ENCODE measurements at regions not wholly inside any gene's neighbourhood (a gene's known extent, or its start where the extent isn't known, plus 50 kb on each side); places are given as distances from the start of the nearest gene placed in this dataset.
A peak's percentile ranks its signal among the peaks of the same experiment; 100 is the strongest.

DNA sequence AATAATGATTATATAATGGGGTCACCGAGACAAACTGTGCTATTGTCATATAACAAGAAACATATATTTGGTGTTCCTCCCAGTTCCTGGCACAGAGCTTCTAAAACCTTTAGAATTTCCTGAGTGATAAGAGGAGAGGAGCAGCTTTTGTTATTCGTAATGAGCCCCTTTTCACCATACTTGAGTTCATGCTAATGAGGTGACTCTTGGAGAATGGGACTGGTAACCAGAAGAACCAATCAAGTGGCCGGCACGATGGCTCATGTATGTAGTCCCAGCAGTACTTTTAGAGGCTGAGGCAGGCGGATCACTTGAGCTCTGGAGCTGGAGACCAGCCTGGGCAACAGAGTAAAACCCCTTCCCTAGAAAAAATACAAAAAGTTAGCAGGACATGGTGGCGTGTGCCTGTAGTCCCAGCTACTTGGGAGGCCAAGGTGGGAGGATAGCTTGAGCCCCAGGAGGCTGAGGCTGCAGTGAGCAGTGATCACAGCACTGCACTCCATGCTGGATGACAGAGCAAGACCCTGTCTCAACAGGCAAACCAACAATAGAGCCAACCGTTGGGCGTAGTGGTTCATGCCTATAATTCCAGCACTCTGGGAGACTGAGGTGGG is 62.7 kb upstream of the FTH1 start:
- no peak for DNase-seq (ENCODE audit: low read depth, low spot score)

DNA sequence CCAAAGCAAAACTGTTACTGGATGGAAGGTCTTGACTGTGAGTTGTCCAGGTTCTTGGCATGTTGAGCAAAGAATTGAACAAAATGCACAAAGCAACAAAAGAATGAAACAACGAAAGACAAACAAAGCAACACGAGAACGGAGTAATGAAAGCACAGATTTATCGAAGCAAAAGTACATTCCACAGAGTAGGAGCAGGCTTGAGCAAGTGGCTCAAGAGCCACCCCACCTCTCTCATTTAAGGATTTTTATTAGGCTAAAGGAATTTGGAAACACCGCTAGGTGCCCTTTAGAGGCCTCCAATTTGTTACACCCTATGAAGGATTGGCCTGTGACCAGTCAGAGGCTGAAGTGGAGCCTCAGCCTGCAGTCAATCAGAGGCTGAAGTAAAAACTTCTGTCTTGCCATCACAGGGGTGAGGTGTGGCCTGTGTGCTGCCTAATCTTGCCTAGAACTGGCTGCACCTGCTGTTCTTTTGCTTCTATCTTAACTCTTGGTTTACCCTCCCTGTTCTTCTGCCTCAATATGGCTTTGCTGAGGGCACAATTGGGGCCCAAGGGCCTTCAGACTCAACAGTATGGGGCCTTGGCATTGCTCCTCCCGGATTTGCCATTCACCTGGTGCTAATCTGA is 59.4 kb upstream of the FTH1 start:
- no peak for DNase-seq (ENCODE audit: low read depth, low spot score)

DNA sequence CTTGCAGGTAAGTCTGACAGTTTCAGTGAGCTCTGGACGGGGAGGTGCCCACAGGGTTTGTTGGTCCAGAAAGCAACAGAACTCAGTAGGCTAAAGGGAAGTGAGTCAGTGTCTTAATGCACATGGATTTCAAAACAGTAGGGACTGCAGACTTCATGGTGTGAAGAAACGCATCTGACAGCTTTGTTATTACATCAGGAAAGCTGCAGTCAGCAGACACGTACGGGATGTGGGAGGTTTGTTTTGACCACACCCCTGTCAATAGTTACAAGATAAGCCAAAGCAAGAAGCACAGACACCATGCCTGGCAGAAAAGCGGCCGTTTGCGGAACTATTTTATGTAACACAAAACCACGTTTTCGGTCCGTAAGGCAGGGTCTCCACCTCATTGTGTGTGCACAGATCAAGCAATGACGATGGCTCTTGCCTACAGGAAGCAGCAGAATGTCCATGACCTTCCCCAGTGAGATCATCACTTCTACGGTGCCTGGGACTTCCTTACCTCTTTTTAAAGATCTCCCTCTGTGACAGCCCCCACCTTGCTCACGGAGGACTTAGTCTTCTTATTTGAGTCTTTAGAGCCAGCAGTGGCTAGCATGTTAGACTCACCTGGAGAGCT is 58.2 kb upstream of the FTH1 start:
- peak; percentile 59 for DNase-seq (ENCODE audit: low read depth, low spot score)

DNA sequence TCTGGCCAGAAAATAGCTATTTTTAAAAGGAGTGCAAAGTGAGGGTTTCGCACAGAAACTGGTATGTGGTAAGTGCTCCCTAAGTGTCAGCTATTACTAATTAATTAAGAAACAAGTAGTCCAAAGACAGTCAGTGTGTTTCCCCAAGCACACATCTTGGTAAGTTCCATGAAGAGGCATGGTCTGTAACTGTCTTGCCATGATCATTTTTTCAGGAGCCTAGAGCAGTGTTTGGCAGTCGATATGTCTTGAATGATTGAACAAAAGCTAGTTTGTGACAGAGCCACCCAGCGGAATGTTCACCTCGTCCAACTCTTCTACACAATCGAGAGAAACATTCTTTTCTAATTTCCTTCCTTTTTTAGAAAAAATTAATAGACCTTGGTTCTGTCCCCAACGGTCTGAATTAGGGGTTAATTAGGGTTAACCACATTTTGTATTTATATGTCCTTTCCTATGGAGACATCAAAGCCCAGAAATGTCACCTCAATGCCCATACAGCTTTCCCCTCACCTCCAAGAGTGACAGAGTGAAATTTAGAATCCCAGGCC is 57.6 kb upstream of the FTH1 start:
- no peak for DNase-seq (ENCODE audit: low read depth, low spot score)

DNA sequence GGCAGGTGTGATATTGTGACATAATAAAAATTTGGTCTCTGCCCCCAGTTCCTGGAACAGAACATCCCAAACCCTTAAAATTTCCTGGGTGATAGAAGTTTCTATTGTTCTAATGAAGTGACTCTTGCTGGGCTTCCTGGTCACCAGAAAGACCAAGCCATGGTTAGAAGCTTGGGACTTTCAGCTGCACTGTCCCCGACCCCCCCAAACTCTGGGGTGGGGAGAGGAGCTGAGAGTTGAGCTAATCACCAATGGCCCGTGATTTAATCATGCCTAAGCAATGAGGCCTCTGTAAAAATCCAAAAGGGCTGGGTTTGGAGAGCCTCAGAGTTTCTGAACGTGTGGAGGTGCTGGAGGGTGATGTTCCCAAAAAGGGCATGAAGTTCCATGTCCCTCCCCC is 54.8 kb upstream of the FTH1 start:
- DNase-seq (ENCODE audit: low read depth, low spot score) = no peak

DNA sequence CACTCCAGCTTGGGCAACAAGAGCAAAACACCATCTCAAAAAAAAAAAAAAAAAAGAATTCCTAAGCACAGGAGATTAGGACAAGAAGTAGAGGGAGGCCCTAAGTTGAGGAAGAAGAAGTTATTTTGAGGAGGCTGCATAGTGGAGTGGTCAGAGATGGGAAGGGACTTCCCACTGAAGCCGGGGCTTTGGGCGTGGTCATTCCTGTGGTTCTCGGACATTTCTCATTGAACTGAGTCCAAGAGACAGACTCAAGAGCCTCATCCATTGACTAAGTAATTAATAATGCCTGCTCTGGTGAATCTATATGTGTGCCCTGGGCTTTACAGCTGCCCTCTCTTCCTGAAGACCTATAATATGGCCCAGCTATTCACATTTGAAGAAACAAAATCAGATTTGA is 53.2 kb upstream of the FTH1 start:
- DNase-seq (ENCODE audit: low read depth, low spot score) = no peak

DNA sequence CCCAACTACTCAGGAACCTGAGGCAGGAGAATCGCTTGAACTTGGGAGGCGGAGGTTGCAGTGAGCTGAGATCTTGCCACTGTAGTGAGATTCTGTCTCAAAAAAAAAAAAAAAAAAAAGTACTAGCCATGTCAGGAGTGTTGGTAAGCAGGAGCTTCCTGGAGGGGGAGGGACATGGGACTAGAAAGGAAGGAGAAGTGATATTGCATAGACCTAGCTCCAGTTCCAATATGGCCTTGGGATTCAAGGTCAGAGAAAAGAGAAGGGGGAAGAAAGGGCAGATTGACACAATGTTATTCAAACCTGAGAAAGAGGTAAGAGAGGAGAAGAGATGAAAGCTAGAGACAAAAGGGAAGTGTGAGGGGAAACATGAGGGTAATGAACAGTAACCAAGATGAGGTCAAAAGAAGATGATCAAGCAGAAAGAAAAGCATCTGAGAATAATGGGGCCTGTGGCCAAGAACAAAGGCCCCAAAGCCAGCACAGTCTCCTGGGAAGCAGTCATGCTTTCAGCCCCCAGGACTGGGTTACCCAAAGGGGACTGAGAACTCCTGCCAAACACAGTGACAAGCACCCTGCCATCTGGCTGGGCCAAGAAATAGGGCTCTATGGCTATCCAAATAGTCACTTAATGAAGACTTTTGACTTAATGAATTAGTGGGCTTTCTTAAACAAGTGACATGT is 51.7 kb upstream of the FTH1 start:
- DNase-seq (ENCODE audit: low read depth, low spot score) = no peak

DNA sequence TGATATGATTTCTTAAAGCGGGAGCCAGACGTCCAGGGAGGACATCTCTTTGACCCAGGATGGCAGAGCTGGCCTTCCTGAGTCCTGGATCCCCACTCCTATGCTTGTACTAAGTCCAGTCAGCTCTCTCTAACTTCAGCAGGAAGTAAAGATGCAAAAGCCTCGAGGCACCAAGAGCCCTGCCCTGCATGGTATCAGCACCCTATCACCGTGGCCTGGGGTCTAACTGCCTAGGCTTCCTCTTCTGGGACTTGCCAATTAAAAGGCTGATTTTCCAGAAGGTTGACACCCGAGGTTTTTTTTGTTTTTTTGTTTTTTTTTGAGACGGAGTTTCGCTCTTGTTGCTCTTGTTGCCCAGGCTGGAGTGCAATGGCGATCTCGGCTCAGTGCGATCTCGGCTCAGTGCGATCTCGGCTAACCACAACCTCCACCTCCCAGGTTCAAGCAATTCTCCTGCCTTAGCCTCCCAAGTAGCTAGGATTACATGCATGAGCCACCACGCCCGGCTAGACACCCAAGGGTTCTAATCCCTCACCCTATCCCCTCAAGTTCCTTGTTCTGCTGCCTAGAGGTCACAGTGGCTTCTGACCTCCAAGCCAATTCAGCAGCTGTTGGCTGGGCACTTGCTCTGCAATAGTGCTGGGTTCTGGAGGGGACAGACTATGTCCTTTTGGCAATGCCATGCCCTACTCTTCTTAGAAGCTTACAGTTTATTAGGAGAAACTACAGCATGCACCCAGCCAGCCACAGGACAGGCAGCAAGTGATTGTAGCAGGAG is 50.6 kb upstream of the FTH1 start:
- DNase-seq (ENCODE audit: low read depth, low spot score) = no peak
